HCT116 (cell line): ENCODE measurements at regions not wholly inside any gene's neighbourhood (a gene's known extent, or its start where the extent isn't known, plus 50 kb on each side); places are given as distances from the start of the nearest gene placed in this dataset.

Experiments used
- ATAC-seq: fragments of 200-7000 bp; cut with Tn5 transposase; 2 replicates; pipeline ENCODE4 v1.9.1; 2020; ENCODE audit warnings: mild to moderate bottlenecking, moderate library complexity
- BruUV-seq: library from RNA; stranded (reverse); fragments of 400-500 nt; replicated peaks from 2 replicates; lab custom pipeline; 2021; lab: Mats Ljungman, UMichigan
- CTCF ChIA-PET: fragments of 300-600 bp; sonication (Branson Sonifier 250); formaldehyde crosslinking; loops from one replicate; lab custom pipeline; 2021; ENCODE audit warnings: antibody characterized with exemption; lab: Charles Lee
- POLR2A ChIA-PET: fragments of 300-600, 350-600 bp; sonication (Branson Sonifier 250); formaldehyde crosslinking; loops from one replicate; lab custom pipeline; 2021; ENCODE audit warnings: antibody characterized with exemption; lab: Charles Lee
- RAD21 ChIA-PET, 2 experiments: fragments of 300-600 bp; sonication (Branson Sonifier 250); formaldehyde crosslinking; loops; one replicate each; lab custom pipeline; 2023; ENCODE audit warnings: low total read pairs in 2 of 2; ENCODE audit not compliant: uncharacterized antibody in 2 of 2, unreplicated experiment in 2 of 2, low non-redundant PET in 1 of 2; lab: Charles Lee
- DNase-seq: peaks from one replicate; pipeline ENCODE4 v3.0.0-alpha.2; 2010; ENCODE audit warnings: low read depth, low spot score
- H2AFZ ChIP-seq: fragments of 200-600 bp; shearing (Covaris generic), sonication (generic); 2 replicates; pipeline ENCODE4 v1.6.1; 2017; ENCODE audit warnings: low read depth, mixed run types, mixed read lengths, antibody characterized with exemption, low read length; ENCODE audit not compliant: poor library complexity, severe bottlenecking
- H3K27ac ChIP-seq: 2 replicates; pipeline ENCODE4 v1.5.1; 2012; ENCODE audit warnings: low read depth, low read length
- H3K27me3 ChIP-seq: fragments of 200-600 bp; sonication (generic); 2 replicates; pipeline ENCODE4 v1.6.1; 2016; ENCODE audit warnings: mixed run types, low read length, mixed read lengths; ENCODE audit not compliant: insufficient read depth
- H3K36me3 ChIP-seq, 2 experiments: fragments of 200-500 bp in 1 of 2; fragments of 200-600 bp in 1 of 2; sonication (Bioruptor generic) in 1 of 2; sonication (generic) in 1 of 2; 2 replicates each; pipeline versions ENCODE4 v1.5.1 to v1.6.1; 2014 to 2016; ENCODE audit warnings: low read length in 2 of 2, inconsistent platforms in 1 of 2, mixed read lengths in 1 of 2, mixed run types in 1 of 2; ENCODE audit not compliant: insufficient read depth in 2 of 2, control insufficient read depth in 1 of 2
- H3K4me1 ChIP-seq, 2 experiments: fragments of 200-600 bp in 1 of 2; sonication (generic) in 1 of 2; 2 replicates each; pipeline versions ENCODE4 v1.5.1 to v1.6.1; 2012 to 2017; ENCODE audit warnings: low read length in 2 of 2, inconsistent platforms in 1 of 2, mild to moderate bottlenecking in 1 of 2, mixed read lengths in 1 of 2, mixed run types in 1 of 2, moderate library complexity in 1 of 2; ENCODE audit not compliant: insufficient read depth in 2 of 2, control insufficient read depth in 1 of 2
- H3K4me2 ChIP-seq: fragments of 200-600 bp; sonication (generic); 2 replicates; pipeline ENCODE4 v1.6.1; 2017; ENCODE audit warnings: mixed run types, low read length, mixed read lengths
- H3K4me3 ChIP-seq, 2 experiments: fragments of 200-600 bp in 1 of 2; sonication (generic) in 1 of 2; replicated peaks in 1 of 2; 2 replicates each; pipeline ENCODE4 v1.5.1; 2011 to 2016; ENCODE audit warnings: low read length in 2 of 2, control low read depth in 1 of 2, low read depth in 1 of 2, mild to moderate bottlenecking in 1 of 2, mixed read lengths in 1 of 2, mixed run types in 1 of 2
- H3K79me2 ChIP-seq: fragments of 200-600 bp; sonication (generic); 2 replicates; pipeline ENCODE4 v1.6.1; 2017; ENCODE audit warnings: mild to moderate bottlenecking, mixed run types, low read length, moderate library complexity, mixed read lengths; ENCODE audit not compliant: insufficient read depth
- H3K9ac ChIP-seq: fragments of 200-600 bp; sonication (generic); 2 replicates; pipeline ENCODE4 v1.6.1; 2016; ENCODE audit warnings: low read length, mixed read lengths
- H3K9me2 ChIP-seq: fragments of 200-600 bp; sonication (generic), shearing (Covaris generic); 2 replicates; pipeline ENCODE4 v1.6.1; 2017; ENCODE audit warnings: mixed run types, mild to moderate bottlenecking, moderate library complexity; ENCODE audit not compliant: insufficient read depth
- H3K9me3 ChIP-seq, 2 experiments: fragments of 200-500 bp in 1 of 2; fragments of 200-600 bp in 1 of 2; sonication (Bioruptor generic) in 1 of 2; sonication (generic) in 1 of 2; 2 replicates each; pipeline ENCODE4 v1.6.1; 2014 to 2017; ENCODE audit warnings: low read length in 2 of 2, mixed read lengths in 2 of 2, inconsistent platforms in 1 of 2, low read depth in 1 of 2, mild to moderate bottlenecking in 1 of 2, mixed run types in 1 of 2, moderate library complexity in 1 of 2; ENCODE audit not compliant: control insufficient read depth in 1 of 2, insufficient read depth in 1 of 2
- H4K20me1 ChIP-seq: fragments of 200-600 bp; sonication (generic), shearing (Covaris generic); 2 replicates; pipeline ENCODE4 v1.6.1; 2017; ENCODE audit warnings: mixed run types, mild to moderate bottlenecking, moderate library complexity; ENCODE audit not compliant: insufficient read depth
- CEBPB ChIP-seq: IDR thresholded peaks from 2 replicates; pipeline ENCODE4 v1.6.1; 2012; ENCODE audit warnings: low read depth
- EGR1 ChIP-seq: IDR thresholded peaks from 2 replicates; pipeline ENCODE4 v1.6.1; 2012; ENCODE audit warnings: low read depth
- EZH2 ChIP-seq: fragments of 200-600 bp; sonication (generic); IDR thresholded peaks from 2 replicates; pipeline ENCODE4 v1.6.1; 2017; ENCODE audit warnings: antibody characterized with exemption, mixed run types
- EZH2phosphoT487 ChIP-seq: fragments of 200-600 bp; IDR thresholded peaks from 2 replicates; pipeline ENCODE4 v1.6.1; 2018; ENCODE audit warnings: antibody characterized with exemption, borderline replicate concordance
- FOSL1 ChIP-seq: IDR thresholded peaks from 2 replicates; pipeline ENCODE4 v1.6.1; 2012; ENCODE audit warnings: low read depth
- POLR2A ChIP-seq: IDR thresholded peaks from 2 replicates; pipeline ENCODE4 v1.7.0; 2011; ENCODE audit warnings: borderline replicate concordance; ENCODE audit not compliant: insufficient read depth, insufficient read length; ENCODE audit errors: extremely low read depth
- POLR2AphosphoS5 ChIP-seq: IDR thresholded peaks from 2 replicates; pipeline ENCODE4 v1.6.1; 2011; ENCODE audit warnings: mild to moderate bottlenecking, low read depth, low read length, moderate library complexity
- SIN3A ChIP-seq: IDR thresholded peaks from 2 replicates; pipeline ENCODE4 v1.6.1; 2012; ENCODE audit warnings: low read depth
- SP1 ChIP-seq: IDR thresholded peaks from 2 replicates; pipeline ENCODE4 v1.6.1; 2012; ENCODE audit warnings: low read depth
- SRF ChIP-seq: IDR thresholded peaks from 2 replicates; pipeline ENCODE4 v1.6.1; 2012; ENCODE audit warnings: low read depth
- TCF7L2 ChIP-seq: IDR thresholded peaks from 2 replicates; pipeline ENCODE4 v1.7.0; 2011; ENCODE audit warnings: borderline replicate concordance, inconsistent platforms; ENCODE audit not compliant: insufficient read depth, insufficient read length; ENCODE audit errors: extremely low read depth
- YY1 ChIP-seq: IDR thresholded peaks from 2 replicates; pipeline ENCODE4 v1.6.1; 2011; ENCODE audit warnings: low read length, low read depth, moderate library complexity, mild to moderate bottlenecking; ENCODE audit not compliant: insufficient replicate concordance; ENCODE audit errors: extremely low read depth
- ZBTB33 ChIP-seq: IDR thresholded peaks from 2 replicates; pipeline ENCODE4 v1.6.1; 2011; ENCODE audit warnings: mild to moderate bottlenecking, low read length, moderate library complexity; ENCODE audit not compliant: insufficient replicate concordance; ENCODE audit errors: extremely low read depth
- ZFX ChIP-seq: fragments of 450-650 bp; IDR thresholded peaks from 2 replicates; pipeline ENCODE4 v1.6.1; 2017
- intact Hi-C: fragments of 100-400 bp; cut with micrococcal nuclease; formaldehyde crosslinking; loops from 2 replicates; pipeline ENCODE4 v1.10.0; 2022
- TF ChIP-seq, protein P1 (sequence below): IDR thresholded peaks from 2 replicates; pipeline ENCODE4 v1.6.1; 2012
- TF ChIP-seq, protein P2 (sequence below): IDR thresholded peaks from 2 replicates; pipeline ENCODE4 v1.6.1; 2012

GRCh38 chr18:14948163-14948540 is 200.2 kb downstream of the ANKRD30B start:
- RAD21 ChIA-PET, result no interaction called here

More at GRCh38 chr18:14948163-14948540, 200.2 kb downstream of the ANKRD30B start:
- POLR2A ChIA-PET, result no interaction called here
- Histone ChIP-seq H4K20me1 (no peaks in the 10 kb centered on the region), H3K79me2 (no peaks in the 10 kb centered on the region), H3K27ac (no peak overlapping the region), H3K4me2 (no peak overlapping the region), H2AFZ (no peak overlapping the region), H3K4me3 (no peak overlapping the region), H3K9me2 (no peaks in the 10 kb centered on the region), H3K27me3 (no peaks in the 10 kb centered on the region), H3K9me3 (no peaks in the 10 kb centered on the region; a peak in 2 of 4 replicates), H3K4me1 (no peaks in the 10 kb centered on the region), H3K36me3 (no peaks in the 10 kb centered on the region), H3K9ac (no peak overlapping the region)
- no TSS peak for BruUV-seq
- no peak for TF ChIP-seq ZFX
- TF ChIP-seq EZH2, result no peak
- TF ChIP-seq, protein P1, sequence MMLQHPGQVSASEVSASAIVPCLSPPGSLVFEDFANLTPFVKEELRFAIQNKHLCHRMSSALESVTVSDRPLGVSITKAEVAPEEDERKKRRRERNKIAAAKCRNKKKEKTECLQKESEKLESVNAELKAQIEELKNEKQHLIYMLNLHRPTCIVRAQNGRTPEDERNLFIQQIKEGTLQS, result no peak
- TF ChIP-seq EZH2phosphoT487, result no peak
- no peak for TF ChIP-seq POLR2A
- no peak for TF ChIP-seq POLR2AphosphoS5
- TF ChIP-seq FOSL1, result no peak
- TF ChIP-seq TCF7L2, result no peak
- TF ChIP-seq, protein P2, sequence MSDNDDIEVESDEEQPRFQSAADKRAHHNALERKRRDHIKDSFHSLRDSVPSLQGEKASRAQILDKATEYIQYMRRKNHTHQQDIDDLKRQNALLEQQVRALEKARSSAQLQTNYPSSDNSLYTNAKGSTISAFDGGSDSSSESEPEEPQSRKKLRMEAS, result no peak
- TF ChIP-seq YY1, result no peak
- TF ChIP-seq CEBPB, result no peak
- TF ChIP-seq ZBTB33, result no peak
- no peak for TF ChIP-seq SIN3A
- no peak for TF ChIP-seq SP1
- no peak for TF ChIP-seq SRF
- no peak for TF ChIP-seq EGR1
- DNase-seq (no peak), ATAC-seq (no peak)
- CTCF ChIA-PET, result no interaction called here
- intact Hi-C loops, result no loop called here
